HG03135 (cell line): ENCODE measurements at regions not wholly inside any gene's neighbourhood (a gene's known extent, or its start where the extent isn't known, plus 50 kb on each side); places are given as distances from the start of the nearest gene placed in this dataset.
"Not testable (repeated sequence)": the region's sequence is repeated elsewhere in the genome, so short reads cannot be mapped to it uniquely, and the experiment has no call there.

Source experiments
- ATAC-seq: cut with Tn5 transposase; IDR thresholded peaks from one replicate; pipeline ENCODE4 v1.9.1; 2021; ENCODE audit warnings: mild to moderate bottlenecking, moderate library complexity; ENCODE audit not compliant: unreplicated experiment

GRCh38 chr13:40026741-40027140 is 371.3 kb downstream of the COG6 start:
- ATAC-seq: peak; percentile 27

- ATAC-seq: no peak
Measured at GRCh38 chr13:40028446-40028845, 373.0 kb downstream of the COG6 start.

GRCh38 chr13:40031031-40031430 is 375.6 kb downstream of the COG6 start:
- no peak for ATAC-seq

GRCh38 chr13:40039061-40039460 is 383.6 kb downstream of the COG6 start:
- no peak for ATAC-seq

- ATAC-seq: no peak
Measured at GRCh38 chr13:40042991-40043390, 387.5 kb downstream of the COG6 start.

- ATAC-seq: no peak
Measured at GRCh38 chr13:40043764-40044163, 388.3 kb downstream of the COG6 start.

- no peak for ATAC-seq
Measured at GRCh38 chr13:40047322-40047771, 391.9 kb downstream of the COG6 start.

GRCh38 chr13:40048551-40048950 is 393.1 kb downstream of the COG6 start:
- no peak for ATAC-seq

- ATAC-seq: no peak
Measured at GRCh38 chr13:40052954-40053353, 397.5 kb downstream of the COG6 start.

- no peak for ATAC-seq
Measured at GRCh38 chr13:40053401-40053800, 397.9 kb downstream of the COG6 start.

GRCh38 chr13:40054422-40054821 is 399.0 kb downstream of the COG6 start:
- not testable (repeated sequence) for ATAC-seq

GRCh38 chr13:40056898-40057619 is 401.6 kb downstream of the COG6 start:
- ATAC-seq: no peak

GRCh38 chr13:40058757-40059236 is 403.3 kb downstream of the COG6 start:
- no peak for ATAC-seq

- no peak for ATAC-seq
Measured at GRCh38 chr13:40059540-40060232, 404.2 kb downstream of the COG6 start.

- peak; percentile 53 for ATAC-seq
Measured at GRCh38 chr13:40060296-40061007, 405.0 kb downstream of the COG6 start.

GRCh38 chr13:40061466-40062450 is 406.3 kb downstream of the COG6 start:
- no peak for ATAC-seq

- ATAC-seq: no peak
Measured at GRCh38 chr13:40063278-40063698, 407.8 kb downstream of the COG6 start.

GRCh38 chr13:40063703-40064102 is 408.2 kb downstream of the COG6 start:
- ATAC-seq: no peak

- no peak for ATAC-seq
Measured at GRCh38 chr13:40064154-40065097, 409.0 kb downstream of the COG6 start.
